ENCODE measurements at regions not wholly inside any gene's neighbourhood (a gene's known extent, or its start where the extent isn't known, plus 50 kb on each side); places are given as distances from the start of the nearest gene placed in this dataset.

- DNase-seq (ENCODE audit: low read depth, low spot score) = no peak
- no peak overlapping the region for H3K4me3 ChIP-seq (ENCODE audit: low read depth, low read length)
- H3K27ac ChIP-seq (ENCODE audit: low read depth, low read length) = no peak overlapping the region
- ChIA-PET POLR2A (no interaction called here), CTCF (no interaction called here)
- TF ChIP-seq CTCF (IDR thresholded peaks at IDR 0.05; ENCODE audit: low read depth, low read length) = no peak
- H3K27me3 ChIP-seq (ENCODE audit: control insufficient read depth, insufficient read depth, low read length) = peaks cover 4% of the 10 kb centered on the region
- H3K9me3 ChIP-seq (ENCODE audit: control insufficient read depth, insufficient read depth, low read length) = no peaks in the 10 kb centered on the region
Observed at GRCh38 chr2:176537932-176538331, 268.7 kb downstream of the MTX2 start.

GRCh38 chr2:176540995-176541394 lies 271.8 kb downstream of the MTX2 start:
- no peaks in the 10 kb centered on the region for H3K9me3 ChIP-seq (ENCODE audit: control insufficient read depth, insufficient read depth, low read length)
- peaks cover 5% of the 10 kb centered on the region for H3K27me3 ChIP-seq (ENCODE audit: control insufficient read depth, insufficient read depth, low read length)
- no peak overlapping the region for H3K27ac ChIP-seq (ENCODE audit: low read depth, low read length)
- no peak overlapping the region for H3K4me3 ChIP-seq (ENCODE audit: low read depth, low read length)
- ChIA-PET CTCF (interaction anchor here (1.1 kb wide), 1 partner anchor 13 kb away, joined by 5 read pairs; no protein-coding TSS in a partner anchor), POLR2A (no interaction called here)
- TF ChIP-seq CTCF (IDR thresholded peaks at IDR 0.05; ENCODE audit: low read depth, low read length) = no peak
- DNase-seq (ENCODE audit: low read depth, low spot score) = no peak

- H3K9me3 ChIP-seq (ENCODE audit: control insufficient read depth, insufficient read depth, low read length) = no peaks in the 10 kb centered on the region
- no peak overlapping the region for H3K4me3 ChIP-seq (ENCODE audit: low read depth, low read length)
- ChIA-PET CTCF (interaction anchor here (0.9 kb wide), 1 partner anchor 12 kb away, joined by 3 read pairs; no protein-coding TSS in a partner anchor), POLR2A (no interaction called here)
- DNase-seq (ENCODE audit: low read depth, low spot score) = no peak
- H3K27ac ChIP-seq (ENCODE audit: low read depth, low read length) = no peak overlapping the region
- no peak for TF ChIP-seq CTCF (IDR thresholded peaks at IDR 0.05; ENCODE audit: low read depth, low read length)
- peaks cover 5% of the 10 kb centered on the region for H3K27me3 ChIP-seq (ENCODE audit: control insufficient read depth, insufficient read depth, low read length)
Observed at GRCh38 chr2:176542476-176542875, 273.2 kb downstream of the MTX2 start.

GRCh38 chr2:176544557-176544956 lies 275.3 kb downstream of the MTX2 start:
- H3K9me3 ChIP-seq (ENCODE audit: control insufficient read depth, insufficient read depth, low read length) = no peaks in the 10 kb centered on the region
- ChIA-PET POLR2A (no interaction called here), CTCF (interaction anchor here (0.6 to 1.4 kb wide), 4 partner anchors 10 to 418 kb away, joined by 3 to 10 read pairs (median 6); no protein-coding TSS in a partner anchor)
- no peak for DNase-seq (ENCODE audit: low read depth, low spot score)
- peaks cover 5% of the 10 kb centered on the region for H3K27me3 ChIP-seq (ENCODE audit: control insufficient read depth, insufficient read depth, low read length)
- TF ChIP-seq CTCF (IDR thresholded peaks at IDR 0.05; ENCODE audit: low read depth, low read length) = no peak
- H3K27ac ChIP-seq (ENCODE audit: low read depth, low read length) = no peak overlapping the region
- no peak overlapping the region for H3K4me3 ChIP-seq (ENCODE audit: low read depth, low read length)

GRCh38 chr2:176544991-176545956 lies 276.0 kb downstream of the MTX2 start:
- POLR2A ChIA-PET = no interaction called here
- no peak overlapping the region for H3K27ac ChIP-seq (ENCODE audit: low read depth, low read length)
- no peak for TF ChIP-seq CTCF (IDR thresholded peaks at IDR 0.05; ENCODE audit: low read depth, low read length)
- H3K9me3 ChIP-seq (ENCODE audit: control insufficient read depth, insufficient read depth, low read length) = no peaks in the 10 kb centered on the region
- H3K27me3 ChIP-seq (ENCODE audit: control insufficient read depth, insufficient read depth, low read length) = peaks cover 5% of the 10 kb centered on the region
- no peak for DNase-seq (ENCODE audit: low read depth, low spot score)
- CTCF ChIA-PET = interaction anchor here (0.6 to 1.4 kb wide), 6 partner anchors 9 to 418 kb away, joined by 3 to 10 read pairs (median 6); no protein-coding TSS in a partner anchor
- no peak overlapping the region for H3K4me3 ChIP-seq (ENCODE audit: low read depth, low read length)

All from AG04450 (cell line).